ENCODE measurements at regions not wholly inside any gene's neighbourhood (a gene's known extent, or its start where the extent isn't known, plus 50 kb on each side); places are given as distances from the start of the nearest gene placed in this dataset.

DNA sequence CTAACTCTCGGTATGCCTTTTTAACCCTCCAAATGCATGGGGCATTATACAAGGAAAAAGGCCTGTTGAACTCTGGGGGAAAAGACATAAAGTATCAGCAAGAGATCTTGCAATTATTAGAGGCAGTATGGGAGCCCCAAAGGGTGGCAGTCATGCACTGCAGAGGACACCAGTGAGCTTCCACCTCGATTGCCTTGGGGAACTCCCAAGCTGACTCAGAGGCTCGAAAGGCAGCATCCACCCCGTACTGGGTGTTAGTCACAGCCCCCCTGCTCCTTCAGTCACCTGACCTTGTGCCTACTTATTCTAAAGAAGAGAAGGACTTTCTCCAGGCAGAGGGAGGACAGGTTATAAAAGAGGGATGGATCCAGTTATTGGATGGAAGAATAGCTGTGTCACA, 781.4 kb upstream of the TMEM132C start:
- TF ChIP-seq TCF12 (IDR thresholded peaks at IDR 0.05; ENCODE audit: low read depth) (no peak), ZBTB7A (IDR thresholded peaks at IDR 0.05; ENCODE audit: low read depth) (no peak), CEBPB (IDR thresholded peaks at IDR 0.05) (no peak), FOXM1 (IDR thresholded peaks at IDR 0.05; ENCODE audit: borderline replicate concordance, low read depth) (no peak), EGR1 (IDR thresholded peaks at IDR 0.05) (no peak), CREB1 (IDR thresholded peaks at IDR 0.05; ENCODE audit: low read depth) (no peak), NFIC (IDR thresholded peaks at IDR 0.05) (no peak), TEAD4 (IDR thresholded peaks at IDR 0.05) (no peak), EP300 (IDR thresholded peaks at IDR 0.05; ENCODE audit: borderline replicate concordance) (no peak), YY1 (IDR thresholded peaks at IDR 0.05; ENCODE audit: low read depth) (no peak), TAF1 (IDR thresholded peaks at IDR 0.05; ENCODE audit: low read depth) (no peak), RAD21 (IDR thresholded peaks at IDR 0.05; ENCODE audit: low read depth) (no peak)
- TF ChIP-seq, protein P1, sequence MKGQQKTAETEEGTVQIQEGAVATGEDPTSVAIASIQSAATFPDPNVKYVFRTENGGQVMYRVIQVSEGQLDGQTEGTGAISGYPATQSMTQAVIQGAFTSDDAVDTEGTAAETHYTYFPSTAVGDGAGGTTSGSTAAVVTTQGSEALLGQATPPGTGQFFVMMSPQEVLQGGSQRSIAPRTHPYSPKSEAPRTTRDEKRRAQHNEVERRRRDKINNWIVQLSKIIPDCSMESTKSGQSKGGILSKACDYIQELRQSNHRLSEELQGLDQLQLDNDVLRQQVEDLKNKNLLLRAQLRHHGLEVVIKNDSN (IDR thresholded peaks at IDR 0.05) = no peak
- TF ChIP-seq, protein P2, sequence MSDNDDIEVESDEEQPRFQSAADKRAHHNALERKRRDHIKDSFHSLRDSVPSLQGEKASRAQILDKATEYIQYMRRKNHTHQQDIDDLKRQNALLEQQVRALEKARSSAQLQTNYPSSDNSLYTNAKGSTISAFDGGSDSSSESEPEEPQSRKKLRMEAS (IDR thresholded peaks at IDR 0.05) = no peak
- TF ChIP-seq, protein P3, sequence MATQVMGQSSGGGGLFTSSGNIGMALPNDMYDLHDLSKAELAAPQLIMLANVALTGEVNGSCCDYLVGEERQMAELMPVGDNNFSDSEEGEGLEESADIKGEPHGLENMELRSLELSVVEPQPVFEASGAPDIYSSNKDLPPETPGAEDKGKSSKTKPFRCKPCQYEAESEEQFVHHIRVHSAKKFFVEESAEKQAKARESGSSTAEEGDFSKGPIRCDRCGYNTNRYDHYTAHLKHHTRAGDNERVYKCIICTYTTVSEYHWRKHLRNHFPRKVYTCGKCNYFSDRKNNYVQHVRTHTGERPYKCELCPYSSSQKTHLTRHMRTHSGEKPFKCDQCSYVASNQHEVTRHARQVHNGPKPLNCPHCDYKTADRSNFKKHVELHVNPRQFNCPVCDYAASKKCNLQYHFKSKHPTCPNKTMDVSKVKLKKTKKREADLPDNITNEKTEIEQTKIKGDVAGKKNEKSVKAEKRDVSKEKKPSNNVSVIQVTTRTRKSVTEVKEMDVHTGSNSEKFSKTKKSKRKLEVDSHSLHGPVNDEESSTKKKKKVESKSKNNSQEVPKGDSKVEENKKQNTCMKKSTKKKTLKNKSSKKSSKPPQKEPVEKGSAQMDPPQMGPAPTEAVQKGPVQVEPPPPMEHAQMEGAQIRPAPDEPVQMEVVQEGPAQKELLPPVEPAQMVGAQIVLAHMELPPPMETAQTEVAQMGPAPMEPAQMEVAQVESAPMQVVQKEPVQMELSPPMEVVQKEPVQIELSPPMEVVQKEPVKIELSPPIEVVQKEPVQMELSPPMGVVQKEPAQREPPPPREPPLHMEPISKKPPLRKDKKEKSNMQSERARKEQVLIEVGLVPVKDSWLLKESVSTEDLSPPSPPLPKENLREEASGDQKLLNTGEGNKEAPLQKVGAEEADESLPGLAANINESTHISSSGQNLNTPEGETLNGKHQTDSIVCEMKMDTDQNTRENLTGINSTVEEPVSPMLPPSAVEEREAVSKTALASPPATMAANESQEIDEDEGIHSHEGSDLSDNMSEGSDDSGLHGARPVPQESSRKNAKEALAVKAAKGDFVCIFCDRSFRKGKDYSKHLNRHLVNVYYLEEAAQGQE (IDR thresholded peaks at IDR 0.05; ENCODE audit: low read depth) = no peak

DNA sequence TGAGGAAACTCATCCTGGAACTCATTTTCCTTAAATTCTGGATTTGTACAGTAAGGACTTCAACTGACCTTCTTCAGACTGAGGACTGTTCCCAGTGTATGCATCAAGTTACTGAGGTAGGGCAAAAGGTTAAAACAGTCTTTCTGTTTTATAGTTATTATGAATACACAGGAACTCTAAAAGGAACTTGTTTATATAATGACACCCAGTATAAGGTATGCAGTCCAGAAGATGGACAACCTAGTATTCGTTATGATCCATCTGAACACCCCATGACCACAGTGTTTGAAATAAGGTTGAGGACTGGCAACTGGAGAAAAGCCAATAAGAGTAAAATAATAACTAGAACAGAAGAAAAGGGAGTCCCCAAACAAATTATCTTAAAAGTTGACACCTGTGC, 779.9 kb upstream of the TMEM132C start:
- TF ChIP-seq FOXM1 (IDR thresholded peaks at IDR 0.05; ENCODE audit: borderline replicate concordance, low read depth) (no peak), EP300 (IDR thresholded peaks at IDR 0.05; ENCODE audit: borderline replicate concordance) (no peak), ZBTB7A (IDR thresholded peaks at IDR 0.05; ENCODE audit: low read depth) (no peak), NFIC (IDR thresholded peaks at IDR 0.05) (no peak), CREB1 (IDR thresholded peaks at IDR 0.05; ENCODE audit: low read depth) (no peak), EGR1 (IDR thresholded peaks at IDR 0.05) (no peak), TCF12 (IDR thresholded peaks at IDR 0.05; ENCODE audit: low read depth) (no peak), TEAD4 (IDR thresholded peaks at IDR 0.05) (no peak), CEBPB (IDR thresholded peaks at IDR 0.05) (no peak), YY1 (IDR thresholded peaks at IDR 0.05; ENCODE audit: low read depth) (no peak)
- TF ChIP-seq, protein P1 (IDR thresholded peaks at IDR 0.05) = no peak
- TF ChIP-seq, protein P3 (IDR thresholded peaks at IDR 0.05; ENCODE audit: low read depth) = no peak
- TF ChIP-seq, protein P2 (IDR thresholded peaks at IDR 0.05) = no peak

DNA sequence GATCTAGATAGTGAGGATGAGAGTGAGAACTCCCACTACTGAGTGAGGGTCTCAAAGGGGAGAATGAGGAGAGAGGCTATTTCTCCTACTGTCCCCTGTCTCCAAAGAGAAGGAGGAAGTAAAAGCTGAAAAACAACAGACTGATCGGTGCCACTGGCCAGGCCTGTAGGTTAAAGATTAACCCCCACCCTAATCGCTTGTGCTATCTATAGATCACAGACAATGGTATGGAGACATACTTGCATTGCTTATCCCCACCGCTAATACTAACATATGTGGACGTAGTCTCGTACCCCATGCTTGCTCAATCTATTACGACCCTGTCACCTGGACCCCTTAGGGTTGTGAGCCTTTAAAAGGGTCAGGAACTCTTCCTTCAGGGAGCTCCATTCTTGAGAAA, 777.9 kb upstream of the TMEM132C start:
- TF ChIP-seq RAD21 (IDR thresholded peaks at IDR 0.05; ENCODE audit: low read depth) = no peak
- no peak for TF ChIP-seq EGR1 (IDR thresholded peaks at IDR 0.05)
- no peak for TF ChIP-seq CEBPB (IDR thresholded peaks at IDR 0.05)
- TF ChIP-seq, protein P3 (IDR thresholded peaks at IDR 0.05; ENCODE audit: low read depth) = no peak
- TF ChIP-seq, protein P1 (IDR thresholded peaks at IDR 0.05) = no peak
- TF ChIP-seq TEAD4 (IDR thresholded peaks at IDR 0.05) = no peak
- TF ChIP-seq YY1 (IDR thresholded peaks at IDR 0.05; ENCODE audit: low read depth) = no peak
- no peak for TF ChIP-seq ZBTB7A (IDR thresholded peaks at IDR 0.05; ENCODE audit: low read depth)
- TF ChIP-seq FOXM1 (IDR thresholded peaks at IDR 0.05; ENCODE audit: borderline replicate concordance, low read depth) = no peak
- no peak for TF ChIP-seq TCF12 (IDR thresholded peaks at IDR 0.05; ENCODE audit: low read depth)
- no peak for TF ChIP-seq TAF1 (IDR thresholded peaks at IDR 0.05; ENCODE audit: low read depth)
- TF ChIP-seq EP300 (IDR thresholded peaks at IDR 0.05; ENCODE audit: borderline replicate concordance) = no peak
- TF ChIP-seq, protein P2 (IDR thresholded peaks at IDR 0.05) = no peak
- TF ChIP-seq NFIC (IDR thresholded peaks at IDR 0.05) = no peak
- no peak for TF ChIP-seq CREB1 (IDR thresholded peaks at IDR 0.05; ENCODE audit: low read depth)
